ENCODE measurements at regions not wholly inside any gene's neighbourhood (a gene's known extent, or its start where the extent isn't known, plus 50 kb on each side); places are given as distances from the start of the nearest gene placed in this dataset.

- DNase-seq: no peak
These were observed 151.2 kb downstream of the FGF9 start for GRCh38 chr13:21822029-21822428.

GRCh38 chr13:21823416-21823815 lies 152.5 kb downstream of the FGF9 start:
- no peak for DNase-seq

- no peak for DNase-seq
These were observed 153.1 kb downstream of the FGF9 start for GRCh38 chr13:21823949-21824348.

- no peak for DNase-seq
These were observed 154.3 kb downstream of the FGF9 start for GRCh38 chr13:21825186-21825585.

GRCh38 chr13:21825801-21826200 lies 154.9 kb downstream of the FGF9 start:
- no peak for DNase-seq

- no peak for DNase-seq
These were observed 155.5 kb downstream of the FGF9 start for GRCh38 chr13:21826214-21827015.

GRCh38 chr13:21831654-21832324 lies 160.9 kb downstream of the FGF9 start:
- no peak for DNase-seq

- no peak for DNase-seq
These were observed 163.0 kb downstream of the FGF9 start for GRCh38 chr13:21833921-21834320.

GRCh38 chr13:21834521-21834920 lies 163.6 kb downstream of the FGF9 start:
- no peak for DNase-seq

- no peak for DNase-seq
These were observed 166.4 kb downstream of the FGF9 start for GRCh38 chr13:21837288-21837687.

GRCh38 chr13:21837841-21838551 lies 167.1 kb downstream of the FGF9 start:
- no peak for DNase-seq

GRCh38 chr13:21846605-21847004 lies 175.7 kb downstream of the FGF9 start:
- no peak for DNase-seq

GRCh38 chr13:21849323-21849722 lies 178.4 kb downstream of the FGF9 start:
- peak; percentile 4 to 55 (median 33) for DNase-seq

- no peak for DNase-seq
These were observed 179.4 kb downstream of the FGF9 start for GRCh38 chr13:21850013-21851006.

GRCh38 chr13:21852043-21852442 lies 181.2 kb downstream of the FGF9 start:
- DNase-seq: no peak

- DNase-seq: no peak
These were observed 182.9 kb downstream of the FGF9 start for GRCh38 chr13:21853779-21854178.

GRCh38 chr13:21868823-21869222 lies 197.9 kb downstream of the FGF9 start:
- no peak for DNase-seq

GRCh38 chr13:21871382-21871781 lies 200.5 kb downstream of the FGF9 start:
- DNase-seq: no peak

GRCh38 chr13:21871919-21872318 lies 201.0 kb downstream of the FGF9 start:
- DNase-seq: no peak

GRCh38 chr13:21872795-21873194 lies 201.9 kb downstream of the FGF9 start:
- no peak for DNase-seq

- DNase-seq: no peak
These were observed 204.2 kb downstream of the FGF9 start for GRCh38 chr13:21875116-21875515.

- DNase-seq: no peak
These were observed 208.5 kb downstream of the FGF9 start for GRCh38 chr13:21879263-21879914.
